GM12872 (cell line): ENCODE measurements at regions not wholly inside any gene's neighbourhood (a gene's known extent, or its start where the extent isn't known, plus 50 kb on each side); places are given as distances from the start of the nearest gene placed in this dataset.

ENCODE experiments used
- CTCF ChIP-seq: IDR thresholded peaks from 3 replicates; pipeline ENCODE4 v1.5.1; 2011; ENCODE audit warnings: low read depth, mild to moderate bottlenecking, low read length, moderate library complexity; ENCODE audit not compliant: insufficient read depth

- no peak for TF ChIP-seq CTCF
Observed at GRCh38 chr10:44510379-44511115, 125.7 kb upstream of the CXCL12 start.

GRCh38 chr10:44511166-44511565 is 126.3 kb upstream of the CXCL12 start:
- TF ChIP-seq CTCF: no peak

- no peak for TF ChIP-seq CTCF
Observed at GRCh38 chr10:44511601-44512000, 126.7 kb upstream of the CXCL12 start.

GRCh38 chr10:44512431-44513022 is 127.6 kb upstream of the CXCL12 start:
- TF ChIP-seq CTCF: no peak

GRCh38 chr10:44513591-44513990 is 128.7 kb upstream of the CXCL12 start:
- no peak for TF ChIP-seq CTCF

- TF ChIP-seq CTCF: no peak
Observed at GRCh38 chr10:44516891-44517290, 132.0 kb upstream of the CXCL12 start.

GRCh38 chr10:44517635-44518034 is 132.7 kb upstream of the CXCL12 start:
- TF ChIP-seq CTCF: peak; percentile 68
